ENCODE measurements at regions not wholly inside any gene's neighbourhood (a gene's known extent, or its start where the extent isn't known, plus 50 kb on each side); places are given as distances from the start of the nearest gene placed in this dataset.
"Not testable (repeated sequence)": the region's sequence is repeated elsewhere in the genome, so short reads cannot be mapped to it uniquely, and the experiment has no call there.

- no peak for DNase-seq
Observed at GRCh38 chr2:118442046-118442445, 353.8 kb downstream of the INSIG2 start.

GRCh38 chr2:118440404-118441098 lies 352.3 kb downstream of the INSIG2 start:
- DNase-seq = no peak

- no peak for DNase-seq
Observed at GRCh38 chr2:118437501-118437900, 349.2 kb downstream of the INSIG2 start.

GRCh38 chr2:118431997-118432396 lies 343.7 kb downstream of the INSIG2 start:
- DNase-seq = no peak

- no peak for DNase-seq
Observed at GRCh38 chr2:118431586-118431985, 343.3 kb downstream of the INSIG2 start.

- DNase-seq = peak; percentile 2
Observed at GRCh38 chr2:118431165-118431517, 342.9 kb downstream of the INSIG2 start.

- DNase-seq = no peak
Observed at GRCh38 chr2:118430510-118431164, 342.4 kb downstream of the INSIG2 start.

- DNase-seq = no peak
Observed at GRCh38 chr2:118425191-118425590, 336.9 kb downstream of the INSIG2 start.

GRCh38 chr2:118423776-118424175 lies 335.5 kb downstream of the INSIG2 start:
- no peak for DNase-seq

GRCh38 chr2:118421648-118422047 lies 333.4 kb downstream of the INSIG2 start:
- DNase-seq = no peak

- peak; percentile 10 for DNase-seq
Observed at GRCh38 chr2:118417406-118418120, 329.3 kb downstream of the INSIG2 start.

GRCh38 chr2:118415186-118415585 lies 326.9 kb downstream of the INSIG2 start:
- not testable (repeated sequence) for DNase-seq

- no peak for DNase-seq
Observed at GRCh38 chr2:118403658-118404451, 315.6 kb downstream of the INSIG2 start.

GRCh38 chr2:118388771-118389170 lies 300.5 kb downstream of the INSIG2 start:
- peak; percentile 59 for DNase-seq

- peak; percentile 26 for DNase-seq
Observed at GRCh38 chr2:118387509-118387908, 299.2 kb downstream of the INSIG2 start.

- DNase-seq = peak; percentile 52
Observed at GRCh38 chr2:118386641-118387302, 298.5 kb downstream of the INSIG2 start.

- no peak for DNase-seq
Observed at GRCh38 chr2:118380915-118381653, 292.8 kb downstream of the INSIG2 start.

- DNase-seq = no peak
Observed at GRCh38 chr2:118375907-118376485, 287.7 kb downstream of the INSIG2 start.

GRCh38 chr2:118374974-118375755 lies 286.9 kb downstream of the INSIG2 start:
- DNase-seq = no peak
